ENCODE measurements at regions not wholly inside any gene's neighbourhood (a gene's known extent, or its start where the extent isn't known, plus 50 kb on each side); places are given as distances from the start of the nearest gene placed in this dataset.

GRCh38 chr3:24952388-24952787 lies 457.7 kb upstream of the THRB start:
- no peak for TF ChIP-seq EZH2 (IDR thresholded peaks at IDR 0.05; ENCODE audit: insufficient read depth, poor library complexity, severe bottlenecking)
- TF ChIP-seq EZH2phosphoT487 (IDR thresholded peaks at IDR 0.05; ENCODE audit: insufficient read depth, low read depth), result no peak
- Histone ChIP-seq H3K27me3 (replicated peaks; ENCODE audit: insufficient read depth) (no peaks in the 10 kb centered on the region), H3K79me2 (ENCODE audit: insufficient read depth) (no peaks in the 10 kb centered on the region), H4K20me1 (ENCODE audit: insufficient read depth) (no peaks in the 10 kb centered on the region), H3K4me3 (no peak overlapping the region), H2AFZ (no peak overlapping the region), H3K9me2 (ENCODE audit: insufficient read depth) (no peaks in the 10 kb centered on the region), H3K4me2 (ENCODE audit: unreplicated experiment) (no peak overlapping the region), H3K36me3 (ENCODE audit: low read depth) (no peaks in the 10 kb centered on the region), H3K9me3 (ENCODE audit: low read depth) (no peaks in the 10 kb centered on the region), H3K27ac (no peak overlapping the region), H3K9ac (no peak overlapping the region), H3K4me1 (ENCODE audit: insufficient read depth) (no peaks in the 10 kb centered on the region), H3F3A (ENCODE audit: insufficient read depth) (no peaks in the 10 kb centered on the region)
- 43 to 56% methylated on average over 6 of the region's 6 CpGs for WGBS, 2 experiments (ENCODE audit: low coverage in 1 of 2, low lambda C conversion rate in 2 of 2, missing lambda C conversion rate in 2 of 2)
- no peak for DNase-seq
- in situ Hi-C loops (cut with MboI), result loop anchor here (25.0 kb wide), 1 partner anchor 635 kb away; no protein-coding TSS in a partner anchor

- H3K9me2 ChIP-seq (ENCODE audit: insufficient read depth), result no peaks in the 10 kb centered on the region
- in situ Hi-C loops (cut with MboI), result loop anchor here (25.0 kb wide), 1 partner anchor 634 kb away; no protein-coding TSS in a partner anchor
Observed at GRCh38 chr3:24953060-24953771, 458.6 kb upstream of the THRB start.

GRCh38 chr3:24956613-24957012 lies 462.0 kb upstream of the THRB start:
- H3K4me2 ChIP-seq (ENCODE audit: unreplicated experiment), result no peak overlapping the region
- no peak overlapping the region for H3K9ac ChIP-seq
- no peak overlapping the region for H3K27ac ChIP-seq
- no peaks in the 10 kb centered on the region for H3K36me3 ChIP-seq (ENCODE audit: low read depth)
- H3K4me1 ChIP-seq (ENCODE audit: insufficient read depth), result no peaks in the 10 kb centered on the region
- H3F3A ChIP-seq (ENCODE audit: insufficient read depth), result no peaks in the 10 kb centered on the region
- no peak overlapping the region for H2AFZ ChIP-seq
- TF ChIP-seq EZH2 (IDR thresholded peaks at IDR 0.05; ENCODE audit: insufficient read depth, poor library complexity, severe bottlenecking) (no peak), EZH2phosphoT487 (IDR thresholded peaks at IDR 0.05; ENCODE audit: insufficient read depth, low read depth) (no peak)
- no peaks in the 10 kb centered on the region for H3K9me2 ChIP-seq (ENCODE audit: insufficient read depth)
- no peaks in the 10 kb centered on the region for H3K79me2 ChIP-seq (ENCODE audit: insufficient read depth)
- no peak for DNase-seq
- in situ Hi-C loops (cut with MboI), result loop anchor here (25.0 kb wide), 1 partner anchor 631 kb away; no protein-coding TSS in a partner anchor
- no peaks in the 10 kb centered on the region for H3K27me3 ChIP-seq (replicated peaks; ENCODE audit: insufficient read depth)
- no peaks in the 10 kb centered on the region for H3K9me3 ChIP-seq (ENCODE audit: low read depth)
- no peak overlapping the region for H3K4me3 ChIP-seq
- no peaks in the 10 kb centered on the region for H4K20me1 ChIP-seq (ENCODE audit: insufficient read depth)
- WGBS, 2 experiments (ENCODE audit: low coverage in 1 of 2, low lambda C conversion rate in 2 of 2, missing lambda C conversion rate in 2 of 2), result 45 to 48% methylated on average over 4 of the region's 4 CpGs

More at GRCh38 chr3:24953060-24953771, 458.6 kb upstream of the THRB start:
- no peaks in the 10 kb centered on the region for H3K36me3 ChIP-seq (ENCODE audit: low read depth)
- no peaks in the 10 kb centered on the region for H3K27me3 ChIP-seq (replicated peaks; ENCODE audit: insufficient read depth)
- H3K79me2 ChIP-seq (ENCODE audit: insufficient read depth), result no peaks in the 10 kb centered on the region
- no peak overlapping the region for H2AFZ ChIP-seq
- no peak for DNase-seq
- no peak overlapping the region for H3K4me3 ChIP-seq
- H3K4me1 ChIP-seq (ENCODE audit: insufficient read depth), result no peaks in the 10 kb centered on the region
- no peak overlapping the region for H3K4me2 ChIP-seq (ENCODE audit: unreplicated experiment)
- no peaks in the 10 kb centered on the region for H4K20me1 ChIP-seq (ENCODE audit: insufficient read depth)
- no peak overlapping the region for H3K9ac ChIP-seq
- 31 to 43% methylated on average over 5 of the region's 5 CpGs for WGBS, 2 experiments (ENCODE audit: low coverage in 1 of 2, low lambda C conversion rate in 2 of 2, missing lambda C conversion rate in 2 of 2)
- H3K9me3 ChIP-seq (ENCODE audit: low read depth), result no peaks in the 10 kb centered on the region
- no peaks in the 10 kb centered on the region for H3F3A ChIP-seq (ENCODE audit: insufficient read depth)
- H3K27ac ChIP-seq, result no peak overlapping the region
- TF ChIP-seq EZH2phosphoT487 (IDR thresholded peaks at IDR 0.05; ENCODE audit: insufficient read depth, low read depth), result no peak
- TF ChIP-seq EZH2 (IDR thresholded peaks at IDR 0.05; ENCODE audit: insufficient read depth, poor library complexity, severe bottlenecking), result no peak

- no peaks in the 10 kb centered on the region for H3K9me3 ChIP-seq (ENCODE audit: low read depth)
- H3K27ac ChIP-seq, result no peak overlapping the region
- H3K9ac ChIP-seq, result no peak overlapping the region
- no peaks in the 10 kb centered on the region for H3K4me1 ChIP-seq (ENCODE audit: insufficient read depth)
- no peaks in the 10 kb centered on the region for H3K79me2 ChIP-seq (ENCODE audit: insufficient read depth)
- H3K4me3 ChIP-seq, result no peak overlapping the region
- H3K4me2 ChIP-seq (ENCODE audit: unreplicated experiment), result no peak overlapping the region
- 2 to 8% methylated on average over 2 of the region's 2 CpGs for WGBS, 2 experiments (ENCODE audit: low coverage in 1 of 2, low lambda C conversion rate in 2 of 2, missing lambda C conversion rate in 2 of 2)
- TF ChIP-seq EZH2 (IDR thresholded peaks at IDR 0.05; ENCODE audit: insufficient read depth, poor library complexity, severe bottlenecking), result no peak
- TF ChIP-seq EZH2phosphoT487 (IDR thresholded peaks at IDR 0.05; ENCODE audit: insufficient read depth, low read depth), result no peak
- no peak for DNase-seq
- in situ Hi-C loops (cut with MboI), result loop anchor here (25.0 kb wide), 1 partner anchor 629 kb away; no protein-coding TSS in a partner anchor
- no peaks in the 10 kb centered on the region for H3K27me3 ChIP-seq (replicated peaks; ENCODE audit: insufficient read depth)
- H4K20me1 ChIP-seq (ENCODE audit: insufficient read depth), result no peaks in the 10 kb centered on the region
- H3K9me2 ChIP-seq (ENCODE audit: insufficient read depth), result no peaks in the 10 kb centered on the region
- H3K36me3 ChIP-seq (ENCODE audit: low read depth), result no peaks in the 10 kb centered on the region
- no peaks in the 10 kb centered on the region for H3F3A ChIP-seq (ENCODE audit: insufficient read depth)
- no peak overlapping the region for H2AFZ ChIP-seq
Observed at GRCh38 chr3:24958271-24958670, 463.6 kb upstream of the THRB start.

Data from GM23248 (cell line).